Right lobe of liver (tissue), 4 donors: ENCODE measurements at regions not wholly inside any gene's neighbourhood (a gene's known extent, or its start where the extent isn't known, plus 50 kb on each side); places are given as distances from the start of the nearest gene placed in this dataset.

ENCODE experiments used
- CTCF ChIP-seq, 4 donors: fragments of 200-600 bp in 3 of 4; fragments of 450-650 bp in 1 of 4; IDR thresholded peaks; one replicate each; pipeline versions ENCODE4 v1.5.1 to v1.8.0; 2016 to 2022; ENCODE audit warnings: antibody characterized with exemption in 4 of 4, mild to moderate bottlenecking in 2 of 4
- POLR2A ChIP-seq: fragments of 450-650 bp; IDR thresholded peaks from one replicate; pipeline ENCODE4 v1.6.1; 2017; ENCODE audit warnings: antibody characterized with exemption, mild to moderate bottlenecking
- donor health status: DM: no; HTN: no; CAD: no.
- donor health status: DM: no; HTN: no; CAD: no.
- donor health status: DM: no; HTN: yes; CAD: no.

- TF ChIP-seq POLR2A (no peak), CTCF (IDR thresholded peaks at IDR 0.05) (no peak)
Observed at GRCh38 chr11:28842716-28843115, 734.5 kb downstream of the METTL15 start.
